MG63 (cell line): ENCODE measurements at regions not wholly inside any gene's neighbourhood (a gene's known extent, or its start where the extent isn't known, plus 50 kb on each side); places are given as distances from the start of the nearest gene placed in this dataset.
A peak's percentile ranks its signal among the peaks of the same experiment; 100 is the strongest.

Experiments
- DNase-seq: peaks from one replicate; pipeline ENCODE4 v3.0.0-alpha.2; 2020
- H3K27me3 ChIP-seq: fragments of 250-450 bp; sonication (Bioruptor Pico); 2 replicates; pipeline ENCODE4 v1.5.1; 2020; ENCODE audit warnings: mild to moderate bottlenecking, moderate library complexity
- H3K36me3 ChIP-seq: fragments of 250-450 bp; sonication (Bioruptor Pico); 2 replicates; pipeline ENCODE4 v1.5.1; 2020; ENCODE audit warnings: mild to moderate bottlenecking, moderate library complexity
- H3K4me3 ChIP-seq: fragments of 250-450 bp; sonication (Bioruptor Pico); 2 replicates; pipeline ENCODE4 v1.5.1; 2020; ENCODE audit warnings: mild to moderate bottlenecking, moderate library complexity
- H3K9me3 ChIP-seq: fragments of 250-450 bp; sonication (Bioruptor Pico); 2 replicates; pipeline ENCODE4 v1.5.1; 2020; ENCODE audit warnings: mild to moderate bottlenecking, moderate library complexity

DNA sequence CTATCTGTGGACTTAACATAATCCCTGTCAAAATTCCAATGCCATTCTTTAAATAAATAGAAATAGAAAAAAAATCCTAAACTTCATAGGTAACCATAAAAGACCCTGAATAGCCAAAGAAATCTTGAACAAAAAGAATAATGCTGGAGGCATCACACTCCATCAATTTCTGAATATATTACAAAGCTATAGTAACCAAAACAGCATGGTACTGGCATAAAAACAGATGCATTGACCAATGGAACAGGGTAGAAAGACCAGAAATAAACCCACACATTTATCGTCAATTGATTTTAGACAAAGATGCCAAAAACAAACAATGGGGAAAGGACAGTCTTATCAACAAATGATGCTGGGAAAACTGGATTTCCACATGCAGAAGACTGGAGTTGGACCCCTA lies 205.7 kb downstream of the VAPA start:
- Histone ChIP-seq H3K4me3 (no peak overlapping the region), H3K9me3 (peaks cover 2% of the 10 kb centered on the region; the same call in 1 of the 2 replicates), H3K36me3 (no peaks in the 10 kb centered on the region), H3K27me3 (no peaks in the 10 kb centered on the region)
- DNase-seq: no peak

DNA sequence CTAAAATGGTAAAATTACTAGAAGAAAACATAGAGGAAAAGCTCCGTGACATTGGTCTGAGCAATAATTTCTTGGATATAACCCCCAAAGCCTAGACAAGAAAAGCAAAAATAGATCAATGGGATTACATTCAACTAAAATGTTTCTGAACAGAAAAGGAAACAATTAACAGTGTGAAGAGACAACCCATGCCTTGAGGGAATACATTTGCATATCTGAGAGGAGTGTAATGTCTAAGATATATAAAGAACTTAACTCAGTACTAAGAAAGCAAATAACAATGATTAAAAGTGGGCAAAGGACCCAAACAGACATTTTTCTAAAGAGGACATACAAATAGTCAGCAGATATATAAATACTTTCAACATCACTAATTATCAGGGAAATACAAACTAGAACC lies 206.2 kb downstream of the VAPA start:
- Histone ChIP-seq H3K36me3 (no peaks in the 10 kb centered on the region), H3K4me3 (no peak overlapping the region), H3K9me3 (peaks cover 2% of the 10 kb centered on the region; the same call in 1 of the 2 replicates), H3K27me3 (no peaks in the 10 kb centered on the region)
- no peak for DNase-seq

DNA sequence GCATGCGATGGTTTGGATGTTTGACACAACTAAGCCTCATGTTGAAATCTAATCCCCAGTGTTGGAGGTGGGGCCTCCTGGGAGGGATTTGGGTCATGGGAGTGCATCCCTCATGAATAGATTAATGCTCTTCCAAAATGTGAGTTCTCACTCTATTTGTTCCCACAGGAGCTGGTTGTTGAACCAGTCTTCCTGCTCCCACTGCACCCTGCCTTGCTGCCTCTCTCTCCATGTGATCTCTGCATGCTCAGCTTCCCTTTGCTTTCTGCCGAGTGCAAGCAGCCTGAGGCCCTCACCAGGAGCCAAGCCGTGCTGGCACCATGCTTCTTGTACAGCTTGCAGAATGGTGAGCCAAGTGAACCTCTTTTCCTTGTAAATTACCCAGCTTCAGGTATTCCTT lies 206.8 kb downstream of the VAPA start:
- H3K27me3 ChIP-seq: no peaks in the 10 kb centered on the region

DNA sequence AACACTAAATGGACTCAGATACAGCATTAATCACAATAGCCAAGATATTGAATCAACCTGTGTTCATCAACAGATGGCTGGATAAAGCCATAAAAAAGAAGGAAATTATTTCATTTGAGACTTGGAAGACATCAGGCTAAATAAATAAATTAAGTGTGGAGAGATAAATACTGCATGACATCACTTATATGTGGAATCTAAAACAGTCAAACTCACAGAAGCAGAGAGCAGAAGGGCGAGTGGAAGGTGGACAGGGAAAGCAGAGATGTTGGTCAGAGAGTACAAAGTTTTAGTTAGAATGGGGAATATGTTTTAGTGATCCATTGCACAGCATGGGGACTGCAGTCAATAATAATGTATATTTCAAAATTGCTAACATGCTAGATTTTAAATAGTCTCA lies 207.2 kb downstream of the VAPA start:
- H3K36me3 ChIP-seq: no peaks in the 10 kb centered on the region
- H3K9me3 ChIP-seq: peaks cover 2% of the 10 kb centered on the region; the same call in 1 of the 2 replicates
- no peaks in the 10 kb centered on the region for H3K27me3 ChIP-seq
- no peak for DNase-seq
- H3K4me3 ChIP-seq: no peak overlapping the region

More for the DNA sequence above, 206.8 kb downstream of the VAPA start:
- Histone ChIP-seq H3K9me3 (peaks cover 2% of the 10 kb centered on the region; the same call in 1 of the 2 replicates), H3K36me3 (no peaks in the 10 kb centered on the region), H3K4me3 (no peak overlapping the region)
- DNase-seq: no peak

DNA sequence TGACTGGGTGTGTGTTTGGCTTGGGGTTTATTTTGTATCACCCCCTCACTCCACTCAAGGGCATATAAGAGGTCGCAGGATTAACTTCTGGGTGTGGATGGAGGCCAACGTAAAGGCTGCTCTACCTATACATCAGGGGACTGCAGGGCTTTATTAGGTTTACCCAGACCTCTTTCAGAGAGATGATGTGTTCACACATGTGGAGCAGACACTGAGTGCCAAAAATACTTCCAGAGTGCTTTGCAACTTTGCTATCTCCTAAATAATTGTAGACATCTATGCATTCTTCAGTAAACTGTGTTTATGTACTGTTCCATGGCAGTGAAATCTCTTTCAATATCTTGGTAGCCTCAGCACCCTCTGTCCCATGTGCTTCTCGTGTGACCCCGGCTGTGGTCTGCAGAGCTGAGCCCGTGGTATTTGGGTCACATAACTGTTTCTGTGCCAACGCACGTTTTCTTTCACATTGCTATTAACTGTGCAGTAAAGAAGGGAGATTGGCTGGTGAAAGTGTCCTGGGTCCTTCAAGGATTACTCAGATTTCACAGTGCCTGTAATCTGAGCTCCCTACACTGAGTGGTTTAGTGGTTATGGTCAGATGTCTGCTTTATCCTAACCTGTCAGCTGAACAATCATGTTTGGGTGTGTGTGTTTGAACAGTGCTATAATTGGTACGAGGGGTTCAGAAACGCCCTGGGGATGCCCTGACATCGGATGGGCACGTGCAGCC lies 208.1 kb downstream of the VAPA start:
- Histone ChIP-seq H3K36me3 (no peaks in the 10 kb centered on the region), H3K4me3 (no peak overlapping the region), H3K27me3 (no peaks in the 10 kb centered on the region), H3K9me3 (peaks cover 2% of the 10 kb centered on the region; the same call in 1 of the 2 replicates)
- peak; percentile 62 for DNase-seq

DNA sequence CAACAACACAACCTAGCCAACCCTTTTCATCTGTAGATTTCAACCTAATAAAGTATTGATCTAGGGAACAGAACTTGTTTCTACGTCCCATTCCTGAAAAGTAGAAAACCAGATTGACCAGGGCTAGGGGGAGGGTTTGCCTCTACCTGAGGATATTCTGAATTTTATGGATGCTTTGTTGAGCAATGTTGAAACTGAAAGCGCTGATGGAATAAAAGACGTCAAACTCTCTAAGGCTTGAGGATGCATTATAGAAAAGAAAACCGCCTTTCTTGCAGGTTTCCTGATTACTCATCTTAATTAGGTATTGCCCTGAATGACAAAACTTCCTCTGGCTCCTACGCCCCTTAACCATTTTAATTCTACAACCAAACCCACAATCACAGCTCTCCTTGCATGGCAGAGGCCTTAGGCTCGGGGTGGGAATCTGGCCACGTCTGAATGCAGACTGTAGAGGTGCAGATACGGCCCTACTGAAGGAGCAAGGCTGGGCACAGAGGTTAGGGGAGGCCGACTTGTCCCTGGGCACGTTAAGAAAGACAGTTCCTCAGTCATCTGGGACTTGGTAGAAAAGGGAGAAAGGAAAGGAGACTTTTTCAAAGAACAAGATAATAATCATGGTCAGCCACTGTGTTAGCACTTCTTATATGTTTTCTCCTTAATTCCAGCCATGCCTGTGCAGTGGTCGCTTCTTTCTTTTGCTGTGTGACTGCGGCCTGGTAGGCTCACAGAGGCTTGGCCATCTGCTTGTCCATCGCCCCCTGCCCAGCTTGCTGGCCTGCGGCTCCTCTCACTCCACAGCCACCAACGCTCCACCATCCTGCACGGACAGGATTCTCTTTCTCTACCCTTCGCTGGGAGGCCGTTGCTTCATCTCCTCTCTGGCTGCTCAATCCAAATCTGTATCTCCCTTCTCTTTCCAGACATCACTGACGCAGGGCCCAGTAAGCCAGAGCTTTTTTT lies 209.5 kb downstream of the VAPA start:
- Histone ChIP-seq H3K9me3 (peaks cover 2% of the 10 kb centered on the region; the same call in 1 of the 2 replicates), H3K27me3 (no peaks in the 10 kb centered on the region), H3K36me3 (no peaks in the 10 kb centered on the region), H3K4me3 (no peak overlapping the region)
- DNase-seq: no peak

DNA sequence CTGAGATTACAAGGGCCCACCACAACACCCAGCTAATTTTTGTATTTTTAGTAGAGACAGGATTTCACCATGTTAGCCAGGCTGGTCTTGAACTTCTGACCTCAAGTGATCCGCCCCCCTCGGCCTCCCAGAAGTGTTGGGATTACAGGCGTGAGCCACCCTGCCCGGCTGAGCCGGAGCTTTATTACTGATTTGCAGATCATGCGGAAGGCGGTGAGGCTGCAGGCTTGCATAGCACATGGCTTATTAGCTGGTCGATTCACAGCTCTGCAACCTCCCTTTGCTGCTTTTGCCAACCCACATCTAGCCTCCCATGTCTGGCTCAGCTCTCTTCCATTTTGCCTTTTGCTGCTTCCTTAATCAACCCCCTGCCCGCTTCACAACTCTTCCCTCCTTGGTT lies 210.3 kb downstream of the VAPA start:
- H3K9me3 ChIP-seq: peaks cover 2% of the 10 kb centered on the region; the same call in 1 of the 2 replicates
- no peak overlapping the region for H3K4me3 ChIP-seq
- H3K36me3 ChIP-seq: no peaks in the 10 kb centered on the region
- H3K27me3 ChIP-seq: no peaks in the 10 kb centered on the region
- DNase-seq: no peak

DNA sequence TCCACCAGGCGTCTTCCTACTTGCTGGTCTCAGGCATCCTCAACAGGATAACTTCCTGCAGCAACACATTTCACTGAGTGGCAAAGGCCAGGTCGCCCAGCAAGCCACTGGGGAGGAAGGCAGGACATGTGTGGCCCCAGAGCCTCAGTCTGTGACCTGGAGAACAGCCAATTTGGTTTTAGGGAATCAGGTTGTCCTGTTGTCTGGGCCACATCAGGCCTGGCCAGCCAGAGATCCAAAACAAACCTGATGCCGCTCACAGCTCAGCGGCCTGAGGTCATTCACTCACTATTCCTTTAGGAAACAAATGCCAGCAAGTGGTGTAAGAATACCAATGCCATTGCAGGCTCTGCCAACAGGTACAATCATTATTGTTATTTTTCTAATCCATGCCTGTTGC lies 210.7 kb downstream of the VAPA start:
- no peak overlapping the region for H3K4me3 ChIP-seq
- no peak for DNase-seq
- H3K36me3 ChIP-seq: no peaks in the 10 kb centered on the region
- H3K9me3 ChIP-seq: peaks cover 2% of the 10 kb centered on the region; the same call in 1 of the 2 replicates
- no peaks in the 10 kb centered on the region for H3K27me3 ChIP-seq

DNA sequence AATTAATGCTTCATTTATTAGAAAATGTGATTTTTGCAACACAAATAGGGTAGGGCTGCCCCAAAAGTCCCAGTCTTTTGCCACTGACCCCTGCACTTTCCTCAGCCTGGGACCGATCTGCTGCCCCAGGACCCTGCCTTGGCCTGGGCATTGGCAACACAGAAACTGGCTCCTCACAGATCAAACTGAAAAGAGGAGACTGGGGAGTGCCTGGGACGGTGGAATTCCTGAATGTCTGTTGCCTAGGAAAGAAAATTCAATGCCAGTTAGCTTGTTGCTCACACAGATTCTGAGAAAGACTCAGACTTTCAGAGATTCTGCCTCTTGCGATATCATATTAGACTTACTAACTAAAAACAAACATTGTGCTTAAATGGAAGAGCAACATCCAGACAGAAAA lies 211.2 kb downstream of the VAPA start:
- Histone ChIP-seq H3K36me3 (no peaks in the 10 kb centered on the region), H3K4me3 (no peak overlapping the region), H3K9me3 (0 out of 2 replicates have a peak, but pooled peaks cover 2% of the 10 kb centered on the region), H3K27me3 (no peaks in the 10 kb centered on the region)
- no peak for DNase-seq

DNA sequence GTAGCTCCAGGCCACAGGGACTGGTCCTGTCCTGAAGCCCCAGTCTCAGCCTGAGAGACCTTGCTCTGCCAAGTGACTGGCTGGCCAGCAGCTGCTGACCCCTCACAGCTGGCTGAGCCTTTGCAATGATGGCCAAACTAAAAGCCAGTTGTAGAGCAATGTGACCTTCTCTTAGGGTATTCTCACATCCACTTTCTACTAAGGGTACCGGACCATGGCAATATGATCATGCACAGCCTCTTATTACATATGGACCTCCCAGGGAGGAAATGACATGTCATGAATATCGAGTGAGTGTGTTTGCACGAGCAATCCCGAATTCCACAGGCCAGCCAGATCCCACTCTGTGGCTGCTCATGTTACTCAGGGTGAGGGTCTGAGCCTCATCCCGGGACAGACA lies 213.9 kb downstream of the VAPA start:
- Histone ChIP-seq H3K4me3 (no peak overlapping the region), H3K27me3 (no peaks in the 10 kb centered on the region), H3K36me3 (no peaks in the 10 kb centered on the region), H3K9me3 (no peaks in the 10 kb centered on the region)
- no peak for DNase-seq

DNA sequence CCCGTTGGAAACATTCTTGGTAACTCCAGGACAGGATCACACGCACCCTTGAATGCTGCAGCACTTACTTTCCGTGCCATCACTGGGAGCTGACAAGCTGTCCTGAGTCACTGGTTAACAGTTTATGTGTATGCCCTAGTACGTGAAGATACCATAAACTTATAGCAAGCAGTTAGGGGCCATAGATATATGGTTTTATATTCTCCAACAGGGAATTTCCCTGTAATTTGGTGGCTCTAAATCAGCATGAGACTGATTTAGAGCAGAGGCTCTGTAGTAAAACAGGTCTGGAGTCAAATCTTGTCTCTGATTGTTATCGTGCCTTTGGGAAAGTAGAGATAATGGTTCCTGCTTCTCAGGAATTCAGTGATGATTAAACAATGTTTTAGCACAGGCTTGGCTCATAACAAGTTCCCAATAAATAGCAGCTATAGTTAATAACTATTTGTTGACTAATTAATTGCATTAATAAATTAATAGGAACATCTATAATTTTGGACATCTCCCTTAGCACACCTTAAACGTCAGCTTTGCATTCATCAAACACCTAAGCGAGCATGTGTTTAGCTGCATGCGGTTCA lies 215.2 kb downstream of the VAPA start:
- Histone ChIP-seq H3K9me3 (no peaks in the 10 kb centered on the region), H3K36me3 (no peaks in the 10 kb centered on the region), H3K4me3 (no peak overlapping the region), H3K27me3 (no peaks in the 10 kb centered on the region)
- DNase-seq: no peak

DNA sequence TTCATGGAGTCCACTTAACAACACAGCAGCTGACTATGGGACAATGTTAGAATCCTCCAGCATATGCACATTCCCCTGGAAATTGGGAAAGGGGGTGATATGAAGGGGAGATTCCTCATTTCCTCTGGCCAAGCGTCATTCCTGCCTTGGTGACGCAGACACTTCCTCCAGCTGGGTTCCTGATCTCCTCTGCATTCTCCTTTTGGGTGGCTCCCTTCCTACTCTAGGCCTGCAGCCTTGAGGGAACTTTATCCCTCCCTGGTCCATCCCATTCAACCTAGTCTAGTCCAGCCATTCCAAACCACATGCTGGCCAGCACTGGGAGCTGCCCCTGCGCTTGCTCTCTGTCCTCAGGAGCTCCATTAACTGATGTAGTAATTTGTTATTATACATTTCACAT lies 216.8 kb downstream of the VAPA start:
- H3K36me3 ChIP-seq: no peaks in the 10 kb centered on the region
- DNase-seq: no peak
- no peaks in the 10 kb centered on the region for H3K27me3 ChIP-seq

DNA sequence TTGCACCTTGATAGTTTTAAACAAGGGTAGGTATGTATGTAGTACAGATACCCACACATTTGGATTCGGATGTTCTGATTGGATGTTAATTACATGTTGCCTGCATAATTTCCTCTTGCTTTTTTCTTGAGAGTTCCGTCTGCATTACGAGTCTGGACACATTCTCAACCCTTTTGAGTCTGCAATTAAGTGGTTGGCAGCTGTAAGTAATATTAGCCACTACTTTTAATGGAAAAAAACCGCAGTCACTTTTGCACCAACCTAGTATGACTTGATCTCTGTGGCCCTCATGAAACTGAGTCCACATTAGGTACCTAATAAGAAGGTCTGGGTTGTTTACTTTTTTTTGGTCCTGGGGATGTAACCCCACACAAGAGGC lies 217.3 kb downstream of the VAPA start:
- DNase-seq: no peak
- H3K36me3 ChIP-seq: no peaks in the 10 kb centered on the region
- H3K9me3 ChIP-seq: no peaks in the 10 kb centered on the region
- H3K4me3 ChIP-seq: no peak overlapping the region
- H3K27me3 ChIP-seq: no peaks in the 10 kb centered on the region

More for the DNA sequence above, 216.8 kb downstream of the VAPA start:
- H3K4me3 ChIP-seq: no peak overlapping the region
- H3K9me3 ChIP-seq: no peaks in the 10 kb centered on the region

DNA sequence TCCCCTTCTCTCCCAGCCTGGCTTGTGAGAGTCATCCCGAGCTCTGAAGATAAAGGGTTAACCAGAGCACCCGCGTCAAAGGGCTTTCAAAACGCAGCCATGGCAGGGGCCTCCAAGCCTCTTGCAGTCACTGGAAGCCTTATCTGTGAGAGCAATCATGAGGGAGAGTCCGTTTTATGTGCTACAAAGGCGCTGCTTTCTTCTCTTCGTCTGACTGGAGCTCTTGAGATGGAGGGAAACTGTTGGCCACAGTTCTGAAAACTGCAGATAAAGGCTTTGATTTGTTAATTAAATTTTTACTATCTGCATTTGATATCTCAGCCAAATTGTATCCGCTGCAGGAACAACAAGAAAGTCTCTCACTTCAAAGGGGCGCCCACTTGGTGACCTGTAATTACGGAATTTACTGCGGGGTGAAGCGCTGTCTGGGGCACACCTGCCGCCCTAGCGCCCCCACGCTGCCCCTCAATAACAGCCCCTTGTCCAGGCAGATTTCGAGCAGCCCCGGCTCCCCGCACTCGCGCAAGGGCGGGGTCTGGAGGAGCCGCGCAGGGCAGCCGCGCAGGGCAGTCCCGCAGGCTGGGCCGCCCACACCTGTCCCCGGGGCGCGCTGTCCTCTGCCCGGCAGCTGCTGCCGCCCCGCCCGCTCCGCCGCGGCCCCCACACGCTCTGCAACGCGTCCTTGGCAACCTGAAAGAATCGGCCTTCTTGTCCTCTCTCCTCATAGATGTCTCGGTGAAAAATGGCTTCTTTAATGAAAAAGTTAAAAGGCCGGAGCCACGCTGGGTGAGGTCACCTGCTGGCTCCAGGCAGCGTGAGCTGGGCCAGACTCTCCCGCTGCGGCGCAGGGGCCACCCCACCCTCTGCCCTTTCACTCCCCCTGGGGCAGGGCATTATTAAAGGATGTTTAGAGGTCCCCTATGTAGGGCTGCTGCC lies 217.9 kb downstream of the VAPA start:
- Histone ChIP-seq H3K36me3 (no peaks in the 10 kb centered on the region), H3K27me3 (no peaks in the 10 kb centered on the region), H3K4me3 (no peak overlapping the region), H3K9me3 (no peaks in the 10 kb centered on the region)
- no peak for DNase-seq

DNA sequence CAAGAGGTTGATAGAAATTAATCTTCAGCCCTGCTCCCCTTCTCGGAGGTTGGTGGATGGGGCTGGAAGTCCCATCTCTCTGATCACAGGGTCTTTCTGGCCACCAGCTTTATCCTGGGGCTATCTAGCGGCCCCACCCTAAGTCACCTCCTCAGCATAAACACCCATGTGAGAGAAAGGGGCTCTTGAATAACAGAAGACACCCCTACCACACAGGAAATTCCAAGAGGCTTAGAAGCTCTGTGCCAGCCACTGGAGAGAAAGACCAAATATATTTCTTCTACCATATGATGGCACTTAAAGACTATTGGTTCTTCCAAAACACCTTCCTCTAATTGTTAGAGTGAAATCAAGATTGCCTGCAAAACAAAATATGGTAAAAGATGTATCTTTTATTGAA lies 219.7 kb downstream of the VAPA start:
- DNase-seq: no peak

DNA sequence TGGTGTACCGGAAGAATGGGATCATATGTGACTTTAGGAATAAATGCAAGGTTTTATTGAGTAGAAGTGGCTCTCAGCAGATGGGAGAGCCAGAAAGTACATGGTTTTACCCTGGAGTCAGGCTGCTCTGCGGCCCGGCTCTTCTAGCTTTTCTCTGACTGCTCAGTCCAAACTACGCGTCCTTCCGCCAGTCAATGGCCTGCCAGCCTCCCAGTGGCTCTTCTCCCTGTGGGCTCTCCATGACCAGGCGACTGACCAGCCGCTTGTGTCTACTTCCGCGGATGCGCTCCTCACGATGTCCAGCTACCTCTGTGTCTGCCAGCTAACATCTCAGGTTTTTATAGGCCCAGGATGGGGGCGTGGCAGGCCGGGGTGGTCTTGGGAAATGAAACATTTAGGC lies 220.4 kb downstream of the VAPA start:
- Histone ChIP-seq H3K36me3 (no peaks in the 10 kb centered on the region), H3K9me3 (no peaks in the 10 kb centered on the region), H3K4me3 (no peak overlapping the region), H3K27me3 (no peaks in the 10 kb centered on the region)
- no peak for DNase-seq

More for the DNA sequence above, 219.7 kb downstream of the VAPA start:
- Histone ChIP-seq H3K9me3 (no peaks in the 10 kb centered on the region), H3K27me3 (no peaks in the 10 kb centered on the region), H3K36me3 (no peaks in the 10 kb centered on the region), H3K4me3 (no peak overlapping the region)
